ENCODE measurements at regions not wholly inside any gene's neighbourhood (a gene's known extent, or its start where the extent isn't known, plus 50 kb on each side); places are given as distances from the start of the nearest gene placed in this dataset.
"Not testable (repeated sequence)": the region's sequence is repeated elsewhere in the genome, so short reads cannot be mapped to it uniquely, and the experiment has no call there.

- H3K27ac ChIP-seq = no peak overlapping the region
Observed at GRCh38 chr6:74577619-74578018, 628.2 kb downstream of the COL12A1 start.

GRCh38 chr6:74574794-74575193 lies 631.1 kb downstream of the COL12A1 start:
- no peak for TF ChIP-seq POLR2AphosphoS5 (IDR thresholded peaks at IDR 0.05)
- no peak for TF ChIP-seq CTCF (IDR thresholded peaks at IDR 0.05)
- TF ChIP-seq POLR2A (IDR thresholded peaks at IDR 0.05) = no peak
- intact Hi-C loops (cut with DNase I) = no loop called here
- WGBS = 72% methylated on average over 5 of the region's 5 CpGs

More at GRCh38 chr6:74577619-74578018, 628.2 kb downstream of the COL12A1 start:
- Histone ChIP-seq H3K27me3 (replicated peaks; ENCODE audit: insufficient read depth) (no peaks in the 10 kb centered on the region), H3K36me3 (no peaks in the 10 kb centered on the region), H3K4me3 (no peak overlapping the region), H3K4me1 (replicated peaks) (no peaks in the 10 kb centered on the region), H3K9me3 (no peaks in the 10 kb centered on the region)
- intact Hi-C loops (cut with DNase I) = no loop called here
- no peak for TF ChIP-seq POLR2AphosphoS5 (IDR thresholded peaks at IDR 0.05)
- no peak for TF ChIP-seq POLR2A (IDR thresholded peaks at IDR 0.05)
- TF ChIP-seq CTCF (IDR thresholded peaks at IDR 0.05) = no peak
- DNase-seq (ENCODE audit: low spot score) = no peak

GRCh38 chr6:74573613-74574012 lies 632.2 kb downstream of the COL12A1 start:
- H3K27ac ChIP-seq = no peak overlapping the region
- H3K4me3 ChIP-seq = no peak overlapping the region
- no peak for DNase-seq (ENCODE audit: low spot score)
- 78% methylated on average over 6 of the region's 6 CpGs for WGBS
- no peaks in the 10 kb centered on the region for H3K27me3 ChIP-seq (replicated peaks; ENCODE audit: insufficient read depth)
- TF ChIP-seq POLR2A (IDR thresholded peaks at IDR 0.05) = no peak
- TF ChIP-seq POLR2AphosphoS5 (IDR thresholded peaks at IDR 0.05) = no peak
- no peak for TF ChIP-seq CTCF (IDR thresholded peaks at IDR 0.05)
- intact Hi-C loops (cut with DNase I) = no loop called here
- H3K36me3 ChIP-seq = no peaks in the 10 kb centered on the region
- H3K9me3 ChIP-seq = no peaks in the 10 kb centered on the region
- no peaks in the 10 kb centered on the region for H3K4me1 ChIP-seq (replicated peaks)

More at GRCh38 chr6:74574794-74575193, 631.1 kb downstream of the COL12A1 start:
- Histone ChIP-seq H3K27ac (no peak overlapping the region), H3K4me3 (no peak overlapping the region), H3K27me3 (replicated peaks; ENCODE audit: insufficient read depth) (no peaks in the 10 kb centered on the region), H3K36me3 (no peaks in the 10 kb centered on the region), H3K4me1 (replicated peaks) (no peaks in the 10 kb centered on the region), H3K9me3 (no peaks in the 10 kb centered on the region)
- no peak for DNase-seq (ENCODE audit: low spot score)

GRCh38 chr6:74570044-74570443 lies 635.8 kb downstream of the COL12A1 start:
- TF ChIP-seq CTCF (IDR thresholded peaks at IDR 0.05) (no peak), POLR2A (IDR thresholded peaks at IDR 0.05) (no peak), POLR2AphosphoS5 (IDR thresholded peaks at IDR 0.05) (no peak)
- Histone ChIP-seq H3K27me3 (replicated peaks; ENCODE audit: insufficient read depth) (no peaks in the 10 kb centered on the region), H3K4me1 (replicated peaks) (no peaks in the 10 kb centered on the region), H3K9me3 (no peaks in the 10 kb centered on the region), H3K4me3 (no peak overlapping the region), H3K27ac (no peak overlapping the region), H3K36me3 (no peaks in the 10 kb centered on the region)
- intact Hi-C loops (cut with DNase I) = no loop called here
- DNase-seq (ENCODE audit: low spot score) = no peak
- WGBS = 79% methylated on average over 1 of the region's 1 CpG

- DNase-seq (ENCODE audit: low spot score) = no peak
- WGBS = 72% methylated on average over 6 of the region's 6 CpGs
- no peaks in the 10 kb centered on the region for H3K27me3 ChIP-seq (replicated peaks; ENCODE audit: insufficient read depth)
- intact Hi-C loops (cut with DNase I) = no loop called here
- H3K36me3 ChIP-seq = no peaks in the 10 kb centered on the region
- TF ChIP-seq POLR2A (IDR thresholded peaks at IDR 0.05) (no peak), POLR2AphosphoS5 (IDR thresholded peaks at IDR 0.05) (no peak), CTCF (IDR thresholded peaks at IDR 0.05) (no peak)
- no peaks in the 10 kb centered on the region for H3K4me1 ChIP-seq (replicated peaks)
- H3K4me3 ChIP-seq = no peak overlapping the region
- H3K27ac ChIP-seq = no peak overlapping the region
- no peaks in the 10 kb centered on the region for H3K9me3 ChIP-seq
Observed at GRCh38 chr6:74568861-74569260, 637.0 kb downstream of the COL12A1 start.

GRCh38 chr6:74567923-74568290 lies 637.9 kb downstream of the COL12A1 start:
- intact Hi-C loops (cut with DNase I); H3K4me1 ChIP-seq (replicated peaks); H3K27ac ChIP-seq; H3K36me3 ChIP-seq; DNase-seq (ENCODE audit: low spot score); H3K4me3 ChIP-seq; H3K27me3 ChIP-seq (replicated peaks; ENCODE audit: insufficient read depth); H3K9me3 ChIP-seq: not testable (repeated sequence)
- 88% methylated on average over 4 of the region's 4 CpGs for WGBS
